Endothelial cell of umbilical vein (primary cell): ENCODE measurements at regions not wholly inside any gene's neighbourhood (a gene's known extent, or its start where the extent isn't known, plus 50 kb on each side); places are given as distances from the start of the nearest gene placed in this dataset.

Source experiments
- BruUV-seq: library from RNA; stranded (reverse); fragments of 400-500 nt; replicated peaks from 2 replicates; lab custom pipeline; 2021; lab: Mats Ljungman, UMichigan
- CTCF ChIA-PET: fragments of 300-600, 350-600 bp; sonication (Branson Sonifier 250); formaldehyde crosslinking; loops from one replicate; lab custom pipeline; 2021; ENCODE audit warnings: antibody characterized with exemption, inconsistent platforms; lab: Charles Lee
- POLR2A ChIA-PET: fragments of 300-600, 350-600 bp; sonication (Branson Sonifier 250); formaldehyde crosslinking; loops from one replicate; lab custom pipeline; 2021; ENCODE audit warnings: antibody characterized with exemption, inconsistent platforms; lab: Charles Lee
- DNase-seq: peaks from one replicate; pipeline ENCODE4 v3.0.0-alpha.2; 2011; ENCODE audit warnings: low read depth, low spot score
- FAIRE-seq: peaks from 2 replicates; lab custom pipeline; 2011; peaks lifted over from hg19 to GRCh38; lab: Jason Lieb, UNC
- H2AFZ ChIP-seq: 2 replicates; pipeline ENCODE4 v1.6.0; 2012; ENCODE audit warnings: low read depth, low read length, control low read depth, inconsistent platforms
- H3K27ac ChIP-seq: 2 replicates; pipeline ENCODE4 v1.5.1; 2011; ENCODE audit warnings: low read depth, mild to moderate bottlenecking, control low read depth, low read length, moderate library complexity; ENCODE audit not compliant: insufficient read depth
- H3K27me3 ChIP-seq, 2 experiments: 2 replicates each; pipeline versions ENCODE4 v1.6.0 to v1.6.1; 2011; ENCODE audit warnings: low read length in 2 of 2, mixed read lengths in 1 of 2; ENCODE audit not compliant: control insufficient read depth in 2 of 2, insufficient read depth in 2 of 2
- H3K36me3 ChIP-seq, 2 experiments: 2 replicates in 1 of 2; 3 replicates in 1 of 2; pipeline ENCODE4 v1.5.1; 2011; ENCODE audit warnings: low read length in 2 of 2, mild to moderate bottlenecking in 1 of 2, moderate library complexity in 1 of 2; ENCODE audit not compliant: control insufficient read depth in 2 of 2, insufficient read depth in 2 of 2; ENCODE audit errors: extremely low read depth in 1 of 2
- H3K4me1 ChIP-seq: 3 replicates; pipeline ENCODE4 v1.5.1; 2011; ENCODE audit warnings: mild to moderate bottlenecking, low read length; ENCODE audit not compliant: control insufficient read depth, insufficient read depth; ENCODE audit errors: extremely low read depth
- H3K4me2 ChIP-seq: 2 replicates; pipeline ENCODE4 v1.6.1; 2011; ENCODE audit warnings: low read length, control low read depth, mixed read lengths; ENCODE audit not compliant: insufficient read depth
- H3K4me3 ChIP-seq, 3 experiments: fragments of 200-600 bp in 1 of 3; sonication (generic), shearing (Covaris generic) in 1 of 3; replicated peaks in 1 of 3; 2 replicates each; pipeline ENCODE4 v1.5.1; 2011 to 2016; ENCODE audit warnings: control low read depth in 3 of 3, low read length in 3 of 3, mild to moderate bottlenecking in 2 of 3, inconsistent platforms in 1 of 3, low read depth in 1 of 3, moderate library complexity in 1 of 3; ENCODE audit not compliant: insufficient read depth in 1 of 3
- H3K79me2 ChIP-seq: 2 replicates; pipeline ENCODE4 v1.6.0; 2012; ENCODE audit warnings: low read length, inconsistent platforms; ENCODE audit not compliant: control insufficient read depth, insufficient read depth
- H3K9ac ChIP-seq: replicated peaks from 2 replicates; pipeline ENCODE3; 2011; ENCODE audit warnings: low read length, control low read depth; ENCODE audit not compliant: insufficient read depth; ENCODE audit errors: extremely low read depth
- H3K9me1 ChIP-seq: replicated peaks from 3 replicates; pipeline ENCODE4 v1.6.0; 2011; ENCODE audit warnings: mild to moderate bottlenecking, low read length; ENCODE audit not compliant: control insufficient read depth, insufficient read depth; ENCODE audit errors: extremely low read depth
- H3K9me3 ChIP-seq: replicated peaks from 2 replicates; pipeline ENCODE4 v1.5.1; 2012; ENCODE audit warnings: low read length, inconsistent platforms; ENCODE audit not compliant: control insufficient read depth, insufficient read depth
- H4K20me1 ChIP-seq: replicated peaks from 2 replicates; pipeline ENCODE3; 2011; ENCODE audit warnings: mild to moderate bottlenecking, low read length; ENCODE audit not compliant: control insufficient read depth, insufficient read depth; ENCODE audit errors: extremely low read depth
- EZH2 ChIP-seq: IDR thresholded peaks from 2 replicates; pipeline ENCODE4 v1.6.1; 2012; ENCODE audit warnings: borderline replicate concordance, low read depth, mild to moderate bottlenecking, moderate library complexity, low read length, inconsistent platforms; ENCODE audit not compliant: severe bottlenecking
- FOS ChIP-seq: IDR thresholded peaks from 2 replicates; pipeline ENCODE4 v1.6.1; 2011; ENCODE audit warnings: mild to moderate bottlenecking, low read length, moderate library complexity, borderline replicate concordance; ENCODE audit not compliant: insufficient read depth
- GATA2 ChIP-seq: IDR thresholded peaks from 2 replicates; pipeline ENCODE4 v1.7.0; 2011; ENCODE audit warnings: low read depth, mild to moderate bottlenecking, moderate library complexity, mixed read lengths, low read length; ENCODE audit not compliant: insufficient read length, insufficient read depth
- JUN ChIP-seq: IDR thresholded peaks from 2 replicates; pipeline ENCODE4 v1.6.1; 2011; ENCODE audit warnings: borderline replicate concordance, low read depth; ENCODE audit not compliant: insufficient read length, insufficient read depth
- MYC ChIP-seq: IDR thresholded peaks from one replicate; pipeline ENCODE4 v1.6.1; 2011; ENCODE audit warnings: mild to moderate bottlenecking, low read depth, low read length
- POLR2A ChIP-seq: IDR thresholded peaks from 2 replicates; pipeline ENCODE4 v1.6.1; 2012; ENCODE audit warnings: low read depth, mild to moderate bottlenecking, control low read depth, low read length
- POLR2AphosphoS5 ChIP-seq: IDR thresholded peaks from 2 replicates; pipeline ENCODE4 v1.6.1; 2012; ENCODE audit warnings: low read depth, mild to moderate bottlenecking, control low read depth, low read length, moderate library complexity; ENCODE audit not compliant: insufficient read depth
- dilution Hi-C: fragments of 300-500 bp; cut with MboI; formaldehyde crosslinking; loops from one replicate; pipeline ENCODE4 v1.15.0; 2019; ENCODE audit warnings: low sequenced_read_pairs; ENCODE audit not compliant: extremely low pct_ligation_motif_present
- intact Hi-C: fragments of 100-400 bp; cut with micrococcal nuclease; formaldehyde crosslinking; loops from one replicate; pipeline ENCODE4 v1.10.0; 2022
- TF ChIP-seq, protein P1 (sequence below), 2 donors: IDR thresholded peaks; 1 replicate in 1 of 2; 2 replicates in 1 of 2; pipeline ENCODE4 v1.5.1; 2011; ENCODE audit warnings: low read length in 2 of 2, mild to moderate bottlenecking in 2 of 2, moderate library complexity in 2 of 2, control low read depth in 1 of 2, inconsistent platforms in 1 of 2, low read depth in 1 of 2; ENCODE audit not compliant: insufficient read depth in 1 of 2; ENCODE audit errors: extremely low read depth in 1 of 2
- TF ChIP-seq, protein P2 (sequence below): IDR thresholded peaks from 2 replicates; pipeline ENCODE4 v1.6.1; 2011; ENCODE audit not compliant: insufficient read depth, insufficient read length

DNA sequence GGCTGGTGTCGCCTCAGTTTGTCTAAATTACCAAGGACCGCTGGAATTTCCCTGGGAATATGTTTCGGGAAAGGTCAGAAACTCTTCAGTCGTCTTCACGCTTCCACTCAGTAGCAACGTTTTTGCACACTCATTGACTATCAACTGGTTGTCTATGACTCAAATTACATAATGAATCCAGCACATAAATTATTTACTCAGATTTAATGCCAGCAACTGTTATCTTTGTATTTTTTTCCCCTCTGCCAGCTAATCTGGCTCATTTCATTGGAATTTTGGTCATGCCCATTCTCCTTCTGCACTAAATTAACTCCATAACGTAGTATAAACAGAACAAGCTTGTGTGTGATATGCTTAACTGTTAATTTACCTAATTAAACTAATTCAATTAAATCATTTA lies 372.7 kb upstream of the ZFHX3 start:
- DNase-seq (no peak), FAIRE-seq (no peak)
- ChIA-PET CTCF (no interaction called here), POLR2A (no interaction called here)
- Histone ChIP-seq H3K4me3 (no peak overlapping the region), H3K27ac (no peak overlapping the region), H3K9me1 (no peaks in the 10 kb centered on the region), H3K9ac (no peak overlapping the region), H3K9me3 (peaks cover 2% of the 10 kb centered on the region), H3K79me2 (no peaks in the 10 kb centered on the region), H3K36me3 (no peaks in the 10 kb centered on the region), H4K20me1 (no peaks in the 10 kb centered on the region), H3K27me3 (no peaks in the 10 kb centered on the region), H3K4me1 (no peaks in the 10 kb centered on the region), H3K4me2 (no peak overlapping the region), H2AFZ (no peak overlapping the region)
- dilution Hi-C loops: no loop called here
- BruUV-seq: no TSS peak
- intact Hi-C loops: no loop called here
- TF ChIP-seq MYC (no peak), JUN (no peak), FOS (no peak), EZH2 (no peak), POLR2AphosphoS5 (no peak), POLR2A (no peak), GATA2 (no peak)
- TF ChIP-seq, protein P1, sequence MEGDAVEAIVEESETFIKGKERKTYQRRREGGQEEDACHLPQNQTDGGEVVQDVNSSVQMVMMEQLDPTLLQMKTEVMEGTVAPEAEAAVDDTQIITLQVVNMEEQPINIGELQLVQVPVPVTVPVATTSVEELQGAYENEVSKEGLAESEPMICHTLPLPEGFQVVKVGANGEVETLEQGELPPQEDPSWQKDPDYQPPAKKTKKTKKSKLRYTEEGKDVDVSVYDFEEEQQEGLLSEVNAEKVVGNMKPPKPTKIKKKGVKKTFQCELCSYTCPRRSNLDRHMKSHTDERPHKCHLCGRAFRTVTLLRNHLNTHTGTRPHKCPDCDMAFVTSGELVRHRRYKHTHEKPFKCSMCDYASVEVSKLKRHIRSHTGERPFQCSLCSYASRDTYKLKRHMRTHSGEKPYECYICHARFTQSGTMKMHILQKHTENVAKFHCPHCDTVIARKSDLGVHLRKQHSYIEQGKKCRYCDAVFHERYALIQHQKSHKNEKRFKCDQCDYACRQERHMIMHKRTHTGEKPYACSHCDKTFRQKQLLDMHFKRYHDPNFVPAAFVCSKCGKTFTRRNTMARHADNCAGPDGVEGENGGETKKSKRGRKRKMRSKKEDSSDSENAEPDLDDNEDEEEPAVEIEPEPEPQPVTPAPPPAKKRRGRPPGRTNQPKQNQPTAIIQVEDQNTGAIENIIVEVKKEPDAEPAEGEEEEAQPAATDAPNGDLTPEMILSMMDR (IDR thresholded peaks at IDR 0.05; ENCODE audit: extremely low read depth in 1 of 2, insufficient read depth in 1 of 2, low read depth in 1 of 2, low read length in 2 of 2): no peak
- TF ChIP-seq, protein P2, sequence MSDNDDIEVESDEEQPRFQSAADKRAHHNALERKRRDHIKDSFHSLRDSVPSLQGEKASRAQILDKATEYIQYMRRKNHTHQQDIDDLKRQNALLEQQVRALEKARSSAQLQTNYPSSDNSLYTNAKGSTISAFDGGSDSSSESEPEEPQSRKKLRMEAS: no peak
